Breast epithelium (tissue), 3 donors: ENCODE measurements at regions not wholly inside any gene's neighbourhood (a gene's known extent, or its start where the extent isn't known, plus 50 kb on each side); places are given as distances from the start of the nearest gene placed in this dataset.

Experiments used
- CTCF ChIP-seq, 3 donors: fragments of 450-650 bp; IDR thresholded peaks; one replicate each; pipeline ENCODE4 v1.5.1; 2016 to 2017; ENCODE audit warnings: antibody characterized with exemption in 3 of 3, mild to moderate bottlenecking in 3 of 3, moderate library complexity in 3 of 3
- POLR2A ChIP-seq: fragments of 450-650 bp; IDR thresholded peaks from one replicate; pipeline ENCODE4 v1.6.1; 2016; ENCODE audit warnings: antibody characterized with exemption, mild to moderate bottlenecking, moderate library complexity
- POLR2AphosphoS5 ChIP-seq, 3 donors: sonication (generic); formaldehyde crosslinking; IDR thresholded peaks; one replicate each; pipeline ENCODE4 v1.6.1; 2017; ENCODE audit warnings: antibody characterized with exemption in 3 of 3

GRCh38 chr9:89256642-89257041 is 54.4 kb upstream of the CKS2 start:
- no peak for TF ChIP-seq POLR2A
- no peak for TF ChIP-seq CTCF (IDR thresholded peaks at IDR 0.05)
- no peak for TF ChIP-seq POLR2AphosphoS5 (IDR thresholded peaks at IDR 0.05)
